Heart left ventricle (tissue), 13 donors: ENCODE measurements at regions not wholly inside any gene's neighbourhood (a gene's known extent, or its start where the extent isn't known, plus 50 kb on each side); places are given as distances from the start of the nearest gene placed in this dataset.

Experiments used
- CTCF ChIP-seq, 12 donors: fragments of 200-600 bp; sonication (generic) in 4 of 12; IDR thresholded peaks; one replicate each; pipeline versions ENCODE4 v1.5.0 to v1.8.0; 2018 to 2022; ENCODE audit warnings: antibody characterized with exemption in 12 of 12, mild to moderate bottlenecking in 5 of 12
- POLR2A ChIP-seq, 2 donors: fragments of 450-650 bp; IDR thresholded peaks; one replicate each; pipeline ENCODE4 v1.6.1; 2017; ENCODE audit warnings: antibody characterized with exemption in 2 of 2, mild to moderate bottlenecking in 2 of 2, moderate library complexity in 2 of 2
- donor health status: ischemic (EF 13 %, LVEDD 7.1; RV severe dilation, severe dysfunction).
- donor health status: DM: no; HTN: yes; CAD: no.
- donor health status: DM: no; HTN: no; CAD: no.
- donor health status: ischemic (EF 25% LVEDD 6.9; RV normal size, moderate dysfunction).
- donor health status: ischemic (EF 25% LVEDD 5.7; RV mildly dilated, moderate dysfunction).
- donor health status: ischemic (EF 35%, LVEDD 5.7; RV mildly dilated, moderate dysfunction).
- donor health status: nonischemic (EF 11% LVEDD 7.7; RV severe dilation, severe dysfunction).
- donor health status: DM: yes; HTN: yes; CAD: no.
- donor health status: PGD.
- donor health status: ischemic (EF 29% LVEDD 5.4; RV normal size, mild dysfunction).
- donor health status: nonischemic (EF 23%, LVEDD 6.1; RV moderate dilation, normal function).

GRCh38 chr9:135029463-135029862 lies 58.0 kb upstream of the OLFM1 start:
- TF ChIP-seq POLR2A (IDR thresholded peaks at IDR 0.05) (no peak), CTCF (IDR thresholded peaks at IDR 0.05) (no peak)
